ENCODE measurements at regions not wholly inside any gene's neighbourhood (a gene's known extent, or its start where the extent isn't known, plus 50 kb on each side); places are given as distances from the start of the nearest gene placed in this dataset.
A peak's percentile ranks its signal among the peaks of the same experiment; 100 is the strongest.

- DNase-seq: no peak
Measured at GRCh38 chr7:115552766-115553165, 477.8 kb downstream of the TFEC start.

DNA sequence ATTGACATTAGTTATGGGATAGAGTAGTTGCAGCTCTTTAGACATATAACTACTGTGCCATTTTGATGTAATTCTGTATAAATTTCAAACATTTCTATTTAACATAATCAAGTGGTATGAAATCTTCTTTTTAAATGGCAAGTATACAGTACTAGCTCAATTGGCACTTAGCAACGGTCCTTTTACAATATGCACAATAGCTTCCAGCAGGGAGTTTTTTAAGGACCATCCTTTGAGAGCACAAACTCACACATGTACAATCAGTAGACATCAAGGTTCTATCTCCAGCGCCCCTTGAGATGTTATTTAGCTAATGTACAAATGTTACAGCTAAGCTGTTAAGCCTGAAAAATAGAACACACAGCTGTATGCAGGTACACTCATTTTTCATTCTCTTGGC, 480.7 kb downstream of the TFEC start:
- no peak for DNase-seq

DNA sequence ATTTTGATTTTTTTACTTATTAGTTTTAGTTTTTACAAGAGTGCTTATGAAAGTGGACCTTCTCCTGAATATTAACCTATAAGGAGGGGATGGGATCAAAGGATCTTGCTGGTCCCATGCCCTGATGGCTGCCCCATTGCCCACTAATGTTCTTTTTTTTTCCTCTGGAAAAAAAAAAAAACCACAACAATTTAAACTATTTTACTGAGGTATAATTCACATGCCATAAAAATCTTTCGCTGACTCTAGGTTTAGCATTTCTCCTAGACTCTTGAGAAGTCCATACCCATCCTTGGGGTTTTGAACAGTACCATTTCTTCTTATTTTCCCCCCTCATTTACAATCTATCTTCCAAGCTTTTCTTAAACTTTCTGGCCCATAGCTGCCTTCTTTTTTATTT, 481.8 kb downstream of the TFEC start:
- DNase-seq: no peak

- DNase-seq: no peak
Measured at GRCh38 chr7:115546790-115547189, 483.8 kb downstream of the TFEC start.

- DNase-seq: no peak
Measured at GRCh38 chr7:115533785-115534184, 496.8 kb downstream of the TFEC start.

- no peak for DNase-seq
Measured at GRCh38 chr7:115526278-115526677, 504.3 kb downstream of the TFEC start.

GRCh38 chr7:115522174-115522573, 508.4 kb downstream of the TFEC start:
- no peak for DNase-seq

DNA sequence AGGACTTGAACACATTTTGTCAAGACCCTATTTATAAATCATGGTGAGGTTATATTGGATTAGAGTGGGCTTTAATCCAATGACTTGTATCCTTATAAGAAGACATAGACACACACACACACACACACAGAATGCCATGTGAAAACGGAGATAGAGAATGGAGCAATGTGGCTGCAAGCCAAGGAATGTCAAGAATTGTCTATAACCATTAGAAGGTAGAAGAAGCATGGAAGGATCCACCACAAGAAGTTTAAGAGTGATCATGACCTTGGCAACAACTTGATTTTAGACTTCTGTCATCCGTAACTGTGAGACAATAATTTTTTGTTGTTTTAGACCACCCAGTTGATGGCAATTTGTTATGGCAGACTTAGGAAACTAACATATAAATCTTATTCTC, 514.2 kb downstream of the TFEC start:
- DNase-seq: no peak

GRCh38 chr7:115511330-115511729, 519.2 kb downstream of the TFEC start:
- DNase-seq: no peak

GRCh38 chr7:115505136-115505535, 525.4 kb downstream of the TFEC start:
- no peak for DNase-seq

GRCh38 chr7:115499956-115500355, 530.6 kb downstream of the TFEC start:
- no peak for DNase-seq

DNA sequence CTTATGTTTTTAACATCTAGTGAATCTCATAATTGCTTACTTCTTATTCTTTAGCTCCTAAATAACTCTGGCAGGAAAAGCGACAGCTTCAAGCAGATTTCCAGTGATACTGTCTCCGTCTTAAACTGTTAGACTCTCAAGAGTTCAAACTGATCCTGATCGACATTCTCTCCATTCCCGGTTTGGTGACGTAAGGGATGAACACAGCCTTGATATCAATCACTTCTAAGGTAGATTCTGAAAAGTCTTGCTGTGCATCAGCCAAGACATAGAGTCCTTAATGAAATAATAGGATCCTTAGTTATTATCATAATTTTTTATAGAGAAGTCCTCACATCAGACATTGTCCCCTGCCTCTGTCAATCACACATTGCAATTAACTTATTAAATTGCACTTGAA, 534.6 kb downstream of the TFEC start:
- no peak for DNase-seq

GRCh38 chr7:115494529-115495147, 535.9 kb downstream of the TFEC start:
- no peak for DNase-seq

DNA sequence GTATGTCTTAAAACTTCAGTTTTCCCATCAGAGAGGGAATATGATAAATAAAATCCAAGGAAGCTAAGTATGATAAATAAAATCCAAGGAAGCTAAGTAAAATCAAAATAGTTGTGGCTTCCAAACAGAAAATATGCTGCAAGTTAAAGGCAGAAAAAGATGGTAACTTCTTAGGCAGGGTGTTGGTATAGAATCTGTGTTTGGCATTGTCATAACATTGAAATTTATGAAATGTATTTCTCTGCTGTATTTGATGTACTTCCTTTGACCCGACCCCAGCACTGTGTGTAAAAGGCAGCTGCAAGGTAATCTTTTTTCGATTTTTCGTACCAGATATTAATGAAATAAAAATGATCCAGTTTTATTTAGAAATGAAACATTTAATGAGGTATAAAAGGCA, 537.2 kb downstream of the TFEC start:
- no peak for DNase-seq

GRCh38 chr7:115491744-115492380, 538.7 kb downstream of the TFEC start:
- DNase-seq: no peak

GRCh38 chr7:115479448-115479847, 551.1 kb downstream of the TFEC start:
- DNase-seq: no peak

- no peak for DNase-seq
Measured at GRCh38 chr7:115478426-115478825, 552.1 kb downstream of the TFEC start.

DNA sequence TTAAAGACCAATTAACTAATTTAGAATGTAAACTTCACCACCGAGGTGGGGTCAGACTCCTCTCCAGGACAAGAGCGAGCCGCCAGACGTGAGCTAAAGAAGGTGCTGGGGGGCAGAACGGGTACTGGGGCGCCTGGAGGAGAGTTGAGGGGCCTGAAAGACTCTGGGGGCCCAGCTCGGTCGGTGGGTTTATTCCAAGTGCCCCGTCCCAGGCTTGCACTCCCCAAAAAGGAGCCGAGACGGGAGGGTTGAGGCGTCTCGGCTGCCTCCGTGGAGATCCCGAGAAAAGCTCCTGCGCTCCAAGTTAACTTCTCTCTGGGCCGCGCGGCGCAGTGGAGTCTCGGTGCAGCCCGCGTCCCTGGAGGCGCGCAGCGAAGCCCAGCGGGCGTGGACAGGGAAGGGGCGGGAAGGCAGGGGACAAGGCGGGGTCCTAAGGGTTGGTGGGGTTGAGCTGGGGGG, 553.3 kb downstream of the TFEC start:
- DNase-seq: no peak

- peak; percentile 48 for DNase-seq
Measured at GRCh38 chr7:115476671-115477181, 553.8 kb downstream of the TFEC start.

DNA sequence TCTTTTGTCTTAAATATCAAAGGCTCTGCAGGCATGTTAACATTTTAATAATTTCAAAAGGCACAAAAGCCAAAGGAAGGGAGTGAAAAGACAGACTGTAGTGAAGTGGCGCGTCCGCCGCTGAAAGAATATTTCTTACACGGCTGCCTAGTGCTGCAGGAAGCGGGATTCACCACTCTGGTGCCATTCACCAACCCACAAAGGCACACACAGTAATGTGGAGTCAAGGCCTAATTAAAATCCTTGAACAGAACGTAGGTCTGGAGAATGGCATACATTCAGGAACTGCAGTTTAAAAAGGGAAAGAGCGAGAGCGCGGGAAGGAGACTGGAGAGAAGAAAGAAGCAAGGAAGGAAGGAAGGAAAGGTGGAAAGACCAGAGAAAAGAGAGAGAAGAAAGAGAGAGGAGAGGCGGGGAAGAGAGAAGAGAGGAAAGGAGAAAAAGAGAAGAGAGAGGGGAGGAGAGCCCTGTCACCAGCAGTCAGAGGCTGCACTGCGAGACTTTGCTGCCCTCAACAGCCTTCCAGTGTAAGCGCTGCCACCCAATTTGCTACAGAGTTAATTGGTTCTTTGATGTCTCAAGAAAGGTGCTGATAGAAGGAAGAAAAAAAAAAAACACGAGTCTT, 554.0 kb downstream of the MDFIC start:
- DNase-seq: no peak

DNA sequence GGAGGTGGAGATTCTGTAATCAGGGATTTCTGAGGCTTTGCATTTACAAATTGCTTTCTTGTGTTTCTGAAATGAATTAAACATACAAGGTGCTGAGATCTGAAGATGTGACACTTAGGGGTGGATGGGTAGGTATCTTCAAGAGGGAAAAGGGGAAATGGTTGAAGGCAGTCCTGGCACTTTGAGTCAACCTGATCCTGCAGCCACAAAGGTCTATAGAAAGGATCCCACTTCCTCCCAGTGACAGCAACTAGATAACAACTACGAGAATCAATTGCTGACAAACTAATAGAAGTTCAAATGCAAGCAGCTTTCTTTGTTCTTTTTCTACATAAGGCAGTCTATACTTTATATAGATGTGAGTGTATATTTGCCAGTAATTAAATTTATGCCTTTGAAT, 553.3 kb downstream of the MDFIC start:
- no peak for DNase-seq

DNA sequence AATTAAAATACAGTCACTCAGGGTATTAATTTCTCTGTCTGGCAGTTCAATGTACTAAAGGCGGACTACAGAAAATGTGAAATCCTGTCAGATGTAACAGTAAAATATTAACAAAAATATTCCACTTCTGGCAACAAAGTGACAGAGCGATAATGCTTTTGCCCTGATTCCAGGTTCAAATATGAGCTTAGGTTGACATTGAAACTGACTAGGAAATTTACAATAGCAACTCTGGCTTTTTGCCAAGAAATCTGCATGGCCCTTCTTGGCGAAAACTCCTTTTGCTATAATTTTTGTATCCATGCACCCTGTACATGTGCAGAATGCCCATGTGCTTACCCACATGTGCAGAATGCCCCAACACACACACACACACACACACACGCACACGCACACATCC, 552.2 kb downstream of the MDFIC start:
- DNase-seq: no peak

DNA sequence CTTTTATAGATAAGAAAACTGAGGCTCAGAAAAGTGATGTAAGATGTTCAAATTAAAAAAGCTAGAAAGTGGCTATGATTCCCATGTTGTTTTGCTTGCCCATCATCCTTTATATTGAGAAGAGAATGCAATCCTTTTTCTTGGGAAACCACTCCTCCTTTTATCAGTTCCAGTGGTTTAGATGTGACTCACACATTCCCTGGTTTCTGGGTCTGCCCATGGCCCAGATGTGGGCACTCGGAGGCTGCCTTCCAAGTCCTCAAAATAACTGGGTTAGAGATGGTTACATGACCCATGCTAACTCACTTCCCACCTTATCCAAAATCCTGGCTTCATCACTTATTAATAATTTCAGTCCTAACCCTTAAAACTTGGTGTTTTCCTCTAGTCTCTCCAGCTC, 550.0 kb downstream of the MDFIC start:
- no peak for DNase-seq

DNA sequence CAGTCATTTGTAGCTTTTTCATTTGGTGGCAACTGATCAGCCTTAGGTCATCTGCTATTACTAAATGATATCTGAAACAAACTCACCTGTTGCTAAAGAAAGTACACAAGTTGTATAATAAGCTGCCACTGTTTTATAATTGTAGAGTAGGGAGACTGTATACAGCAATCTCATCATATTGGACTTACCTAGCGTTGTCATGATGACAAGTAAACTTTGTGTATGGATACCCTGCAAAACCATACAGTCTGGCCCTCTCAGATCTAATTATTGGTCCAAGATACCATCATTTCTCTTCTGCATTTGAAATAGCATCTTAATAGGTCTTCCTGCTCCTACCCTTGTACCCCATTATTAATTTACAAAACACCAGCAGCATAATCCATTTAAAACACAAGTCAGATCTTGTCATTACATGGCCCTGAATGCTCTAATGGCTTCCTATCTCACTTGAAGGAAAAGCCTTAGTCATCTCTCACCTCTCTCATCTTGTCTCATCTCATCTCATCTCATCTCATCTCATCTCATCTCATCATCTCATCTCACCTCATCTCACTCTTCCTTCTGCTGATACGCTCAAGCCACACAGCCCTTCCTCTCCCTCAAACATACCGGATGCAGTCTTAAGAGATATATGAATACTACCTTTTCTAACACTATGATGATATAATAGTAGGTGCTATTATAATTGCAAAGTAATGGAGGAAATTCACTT, 540.6 kb downstream of the MDFIC start:
- DNase-seq: no peak
